ENCODE measurements at regions not wholly inside any gene's neighbourhood (a gene's known extent, or its start where the extent isn't known, plus 50 kb on each side); places are given as distances from the start of the nearest gene placed in this dataset.

- Mint-ChIP-seq H3K27ac (no peak overlapping the region), H3K9me3 (peaks cover 16% of the 10 kb centered on the region), H3K36me3 (ENCODE audit: low read depth) (peaks cover 5% of the 10 kb centered on the region; the same call in 2 of the 3 replicates), H3K4me3 (no peak overlapping the region), H3K4me1 (no peaks in the 10 kb centered on the region), H3K27me3 (ENCODE audit: insufficient read depth, low read depth, poor library complexity) (peaks cover under 1% of the 10 kb centered on the region)
- Histone ChIP-seq H3K36me3 (ENCODE audit: insufficient read depth) (no peaks in the 10 kb centered on the region), H3K27ac (ENCODE audit: low read depth) (no peak overlapping the region), H3K4me3 (no peak overlapping the region), H4K20me1 (replicated peaks; ENCODE audit: insufficient read depth) (no peaks in the 10 kb centered on the region), H3K79me2 (replicated peaks; ENCODE audit: insufficient read depth) (no peaks in the 10 kb centered on the region), H3K27me3 (ENCODE audit: insufficient read depth) (no peaks in the 10 kb centered on the region), H3K4me2 (no peak overlapping the region), H3K9me2 (ENCODE audit: insufficient read depth) (no peaks in the 10 kb centered on the region), H3K4me1 (ENCODE audit: insufficient read depth) (no peaks in the 10 kb centered on the region), H3F3A (replicated peaks; ENCODE audit: low read depth) (no peaks in the 10 kb centered on the region), H2AFZ (no peak overlapping the region)
- TF ChIP-seq REST (IDR thresholded peaks at IDR 0.05; ENCODE audit: unreplicated experiment) (no peak), EZH2 (IDR thresholded peaks at IDR 0.05; ENCODE audit: low read depth, unreplicated experiment) (no peak), CREB1 (CRISPR knock-in tag; IDR thresholded peaks at IDR 0.05; ENCODE audit: low read depth) (no peak), ZNF462 (CRISPR knock-in tag; IDR thresholded peaks at IDR 0.05) (no peak), CTCF (conservative IDR thresholded peaks at IDR 0.05; ENCODE audit: low read depth in 2 of 2) (no peak), EZH2phosphoT487 (IDR thresholded peaks at IDR 0.05; ENCODE audit: unreplicated experiment) (no peak), POLR2AphosphoS5 (IDR thresholded peaks at IDR 0.05; ENCODE audit: low read depth) (no peak), ZNF331 (CRISPR knock-in tag; IDR thresholded peaks at IDR 0.05; ENCODE audit: low read depth) (no peak), STAT1 (IDR thresholded peaks at IDR 0.05; ENCODE audit: unreplicated experiment) (no peak), NANOG (IDR thresholded peaks at IDR 0.05; ENCODE audit: borderline replicate concordance) (no peak), ETS1 (IDR thresholded peaks at IDR 0.05) (no peak), ZNF114 (CRISPR knock-in tag; IDR thresholded peaks at IDR 0.05) (no peak), JUNB (IDR thresholded peaks at IDR 0.05; ENCODE audit: unreplicated experiment) (no peak)
- ATAC-seq (no peak), DNase-seq (ENCODE audit: low spot score) (no peak)
Measured at GRCh38 chr6:170483413-170483812, 69.7 kb downstream of the PSMB1 start.

All from GM23338 (cell line).